ENCODE measurements at regions not wholly inside any gene's neighbourhood (a gene's known extent, or its start where the extent isn't known, plus 50 kb on each side); places are given as distances from the start of the nearest gene placed in this dataset.

GRCh38 chr4:63619771-63620170 is 789.5 kb downstream of the TECRL start:
- peak; percentile 60 for DNase-seq (ENCODE audit: low spot score)

- peak; percentile 36 for DNase-seq (ENCODE audit: low spot score)
These were observed 790.1 kb downstream of the TECRL start for GRCh38 chr4:63618883-63619718.

GRCh38 chr4:63607169-63607872 is 801.9 kb downstream of the TECRL start:
- DNase-seq (ENCODE audit: low spot score): no peak

- DNase-seq (ENCODE audit: low spot score): no peak
These were observed 819.5 kb downstream of the TECRL start for GRCh38 chr4:63589796-63590195.

GRCh38 chr4:63583561-63583960 is 825.7 kb downstream of the TECRL start:
- no peak for DNase-seq (ENCODE audit: low spot score)

GRCh38 chr4:63583007-63583406 is 826.2 kb downstream of the TECRL start:
- DNase-seq (ENCODE audit: low spot score): no peak

- DNase-seq (ENCODE audit: low spot score): no peak
These were observed 828.3 kb downstream of the TECRL start for GRCh38 chr4:63580796-63581475.

- no peak for DNase-seq (ENCODE audit: low spot score)
These were observed 830.9 kb downstream of the TECRL start for GRCh38 chr4:63578383-63578782.

GRCh38 chr4:63566658-63567057 is 842.6 kb downstream of the TECRL start:
- no peak for DNase-seq (ENCODE audit: low spot score)

- DNase-seq (ENCODE audit: low spot score): no peak
These were observed 845.8 kb downstream of the TECRL start for GRCh38 chr4:63563288-63564014.

GRCh38 chr4:63558709-63559108 is 850.5 kb downstream of the TECRL start:
- DNase-seq (ENCODE audit: low spot score): no peak

GRCh38 chr4:63556332-63556731 is 852.9 kb downstream of the TECRL start:
- no peak for DNase-seq (ENCODE audit: low spot score)

- no peak for DNase-seq (ENCODE audit: low spot score)
These were observed 856.1 kb downstream of the TECRL start for GRCh38 chr4:63553123-63553522.

- no peak for DNase-seq (ENCODE audit: low spot score)
These were observed 867.4 kb downstream of the TECRL start for GRCh38 chr4:63541828-63542227.

- DNase-seq (ENCODE audit: low spot score): no peak
These were observed 879.5 kb downstream of the TECRL start for GRCh38 chr4:63529581-63530337.

- peak; percentile 10 for DNase-seq (ENCODE audit: low spot score)
These were observed 880.8 kb downstream of the TECRL start for GRCh38 chr4:63528256-63528991.

- no peak for DNase-seq (ENCODE audit: low spot score)
These were observed 883.0 kb downstream of the TECRL start for GRCh38 chr4:63526251-63526650.

- no peak for DNase-seq (ENCODE audit: low spot score)
These were observed 884.5 kb downstream of the TECRL start for GRCh38 chr4:63524764-63525163.

GRCh38 chr4:63505714-63506460 is 903.4 kb downstream of the TECRL start:
- DNase-seq (ENCODE audit: low spot score): no peak

- no peak for DNase-seq (ENCODE audit: low spot score)
These were observed 916.0 kb downstream of the TECRL start for GRCh38 chr4:63493265-63493664.

Data from cerebellar cortex (tissue), 1 donor.